CD4-positive, alpha-beta memory T cell (primary cell): ENCODE measurements at regions not wholly inside any gene's neighbourhood (a gene's known extent, or its start where the extent isn't known, plus 50 kb on each side); places are given as distances from the start of the nearest gene placed in this dataset.
A peak's percentile ranks its signal among the peaks of the same experiment; 100 is the strongest.

Experiments
- CTCF ChIA-PET: fragments of 350-600 bp; sonication (Branson Sonifier 250); formaldehyde crosslinking; loops from one replicate; lab custom pipeline; 2021; ENCODE audit warnings: inconsistent platforms; ENCODE audit not compliant: partially characterized antibody; lab: Charles Lee
- POLR2A ChIA-PET: fragments of 350-600 bp; sonication (Branson Sonifier 250); formaldehyde crosslinking; loops from one replicate; lab custom pipeline; 2021; ENCODE audit not compliant: partially characterized antibody; lab: Charles Lee
- DNase-seq, 5 donors: peaks; one replicate each; pipeline versions ENCODE4 v3.0.0 to v3.0.0-alpha.2; 2020 to 2022; ENCODE audit warnings: mixed read lengths in 1 of 5
- H3K27ac ChIP-seq: one replicate; pipeline ENCODE4 v1.7.0; 2013; ENCODE audit warnings: low read depth, low read length
- H3K27me3 ChIP-seq: 2 replicates; pipeline ENCODE4 v1.7.0; 2013; ENCODE audit warnings: mild to moderate bottlenecking, low read length, moderate library complexity; ENCODE audit not compliant: insufficient read depth
- H3K36me3 ChIP-seq: 2 replicates; pipeline ENCODE4 v1.7.0; 2013; ENCODE audit warnings: mild to moderate bottlenecking, low read length, moderate library complexity; ENCODE audit not compliant: insufficient read depth
- H3K4me1 ChIP-seq: 2 replicates; pipeline ENCODE4 v1.7.0; 2013; ENCODE audit warnings: mild to moderate bottlenecking, low read length, moderate library complexity; ENCODE audit not compliant: insufficient read depth
- H3K4me3 ChIP-seq, 2 donors: one replicate each; pipeline ENCODE4 v1.7.0; 2013; ENCODE audit warnings: low read length in 2 of 2, mild to moderate bottlenecking in 1 of 2
- H3K9me3 ChIP-seq, 2 donors: one replicate each; pipeline ENCODE4 v1.7.0; 2013; ENCODE audit warnings: low read length in 2 of 2, control low read depth in 1 of 2; ENCODE audit not compliant: control insufficient read depth in 1 of 2
- H3K27ac Mint-ChIP-seq, 7 donors: one replicate each; pipeline ENCODE4 v1.8.0; 2020 to 2021; ENCODE audit warnings: mixed read lengths in 7 of 7, mild to moderate bottlenecking in 6 of 7, inconsistent platforms in 3 of 7, moderate library complexity in 3 of 7
- H3K27me3 Mint-ChIP-seq, 2 donors: one replicate each; pipeline ENCODE4 v1.8.0; 2020 to 2021; ENCODE audit warnings: mixed read lengths in 2 of 2
- H3K36me3 Mint-ChIP-seq, 2 donors: one replicate each; pipeline ENCODE4 v1.8.0; 2020 to 2021; ENCODE audit warnings: mixed read lengths in 2 of 2, inconsistent platforms in 1 of 2, mild to moderate bottlenecking in 1 of 2
- H3K4me1 Mint-ChIP-seq, 4 donors: one replicate each; pipeline ENCODE4 v1.8.0; 2020 to 2021; ENCODE audit warnings: mixed read lengths in 4 of 4, mild to moderate bottlenecking in 1 of 4
- H3K4me3 Mint-ChIP-seq, 8 donors: one replicate each; pipeline ENCODE4 v1.8.0; 2020 to 2021; ENCODE audit warnings: mixed read lengths in 8 of 8, mild to moderate bottlenecking in 7 of 8, moderate library complexity in 6 of 8, inconsistent platforms in 3 of 8
- H3K9me3 Mint-ChIP-seq, 8 donors: one replicate each; pipeline ENCODE4 v1.8.0; 2020 to 2021; ENCODE audit warnings: mixed read lengths in 8 of 8, mild to moderate bottlenecking in 5 of 8, inconsistent platforms in 3 of 8, moderate library complexity in 1 of 8
- intact Hi-C: fragments of 100-400 bp; cut with micrococcal nuclease; formaldehyde crosslinking; loops from one replicate; pipeline ENCODE4 v1.15.1; 2023

GRCh38 chr11:23679041-23679440 lies 817.8 kb upstream of the LUZP2 start:
- Histone ChIP-seq H3K4me1 (no peaks in the 10 kb centered on the region), H3K9me3 (no peaks in the 10 kb centered on the region), H3K4me3 (no peak overlapping the region), H3K27ac (no peak overlapping the region), H3K36me3 (no peaks in the 10 kb centered on the region), H3K27me3 (no peaks in the 10 kb centered on the region)
- no peaks in the 10 kb centered on the region for H3K36me3 Mint-ChIP-seq
- peaks cover 0 to 8% (median 4%) of the 10 kb centered on the region in 8 donors for H3K9me3 Mint-ChIP-seq
- H3K4me3 Mint-ChIP-seq, result no peak overlapping the region
- ChIA-PET CTCF (no interaction called here), POLR2A (no interaction called here)
- H3K27me3 Mint-ChIP-seq, result no peaks in the 10 kb centered on the region
- DNase-seq, result peak in 1 of 5 donors; percentile 22
- H3K4me1 Mint-ChIP-seq, result no peaks in the 10 kb centered on the region
- no peak overlapping the region for H3K27ac Mint-ChIP-seq
- intact Hi-C loops, result no loop called here

DNA sequence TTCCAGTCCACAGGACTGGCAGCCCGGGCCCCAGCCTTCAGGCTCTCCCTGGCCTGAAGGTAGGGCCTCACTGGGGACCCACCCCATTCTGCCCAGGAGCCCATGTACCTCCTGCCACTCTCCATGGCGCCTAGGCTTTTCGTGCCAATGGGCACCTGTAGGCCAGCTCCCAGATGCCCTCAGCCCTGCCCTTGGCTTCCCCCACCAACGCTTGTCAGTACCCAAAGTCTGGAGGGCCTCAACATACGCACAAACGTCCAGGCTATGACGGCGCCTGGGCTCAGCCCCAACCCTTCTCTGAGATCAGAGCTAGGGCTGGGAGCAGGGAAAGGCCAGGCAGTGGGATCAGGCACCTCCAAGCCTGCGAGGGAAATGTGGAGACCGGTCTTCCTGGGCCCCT lies 816.9 kb upstream of the LUZP2 start:
- H3K27ac Mint-ChIP-seq, result no peak overlapping the region
- ChIA-PET CTCF (no interaction called here), POLR2A (no interaction called here)
- no peak overlapping the region for H3K4me3 Mint-ChIP-seq
- peak in 1 of 5 donors; percentile 13 for DNase-seq
- no peaks in the 10 kb centered on the region for H3K36me3 ChIP-seq
- H3K9me3 Mint-ChIP-seq, result peaks cover 0 to 8% (median 5%) of the 10 kb centered on the region in 8 donors
- intact Hi-C loops, result no loop called here
- no peaks in the 10 kb centered on the region for H3K27me3 ChIP-seq
- no peaks in the 10 kb centered on the region for H3K4me1 Mint-ChIP-seq
- H3K4me1 ChIP-seq, result no peaks in the 10 kb centered on the region
- H3K27ac ChIP-seq, result no peak overlapping the region
- no peak overlapping the region for H3K4me3 ChIP-seq
- no peaks in the 10 kb centered on the region for H3K27me3 Mint-ChIP-seq
- H3K9me3 ChIP-seq, result no peaks in the 10 kb centered on the region
- no peaks in the 10 kb centered on the region for H3K36me3 Mint-ChIP-seq

- no peaks in the 10 kb centered on the region for H3K4me1 ChIP-seq
- no peaks in the 10 kb centered on the region for H3K36me3 Mint-ChIP-seq
- no peak overlapping the region for H3K4me3 ChIP-seq
- DNase-seq, result peak in 1 of 5 donors; percentile 30
- no peaks in the 10 kb centered on the region for H3K27me3 ChIP-seq
- H3K4me1 Mint-ChIP-seq, result no peaks in the 10 kb centered on the region
- no peaks in the 10 kb centered on the region for H3K36me3 ChIP-seq
- H3K27ac Mint-ChIP-seq, result no peak overlapping the region
- H3K27me3 Mint-ChIP-seq, result no peaks in the 10 kb centered on the region
- H3K9me3 ChIP-seq, result no peaks in the 10 kb centered on the region
- intact Hi-C loops, result no loop called here
- H3K27ac ChIP-seq, result no peak overlapping the region
- H3K4me3 Mint-ChIP-seq, result no peak overlapping the region
- peaks cover 0 to 10% (median 4%) of the 10 kb centered on the region in 8 donors for H3K9me3 Mint-ChIP-seq
- POLR2A ChIA-PET, result no interaction called here
- CTCF ChIA-PET, result no interaction called here
Measured at GRCh38 chr11:23680488-23681230, 816.2 kb upstream of the LUZP2 start.

DNA sequence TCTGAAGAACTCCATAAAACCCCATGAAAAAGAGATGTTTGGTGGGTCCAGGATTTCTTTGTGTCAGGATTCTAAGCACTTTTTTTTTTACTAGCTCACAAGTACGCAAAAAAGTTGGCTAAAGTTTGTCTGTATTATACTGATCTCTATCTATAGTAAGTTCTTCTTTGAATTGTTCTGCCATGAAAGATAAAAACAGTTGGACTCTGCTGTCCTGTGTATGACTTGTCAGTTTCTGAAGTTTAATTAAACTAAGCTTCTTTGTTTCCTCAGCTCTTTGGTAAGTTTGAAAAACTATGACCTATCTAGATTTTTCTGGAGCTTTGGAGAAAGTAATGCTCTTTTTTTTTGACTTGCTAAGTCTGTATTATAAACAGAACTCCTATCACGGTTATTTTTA lies 812.2 kb upstream of the LUZP2 start:
- H3K4me1 Mint-ChIP-seq, result no peaks in the 10 kb centered on the region
- no peak overlapping the region for H3K27ac Mint-ChIP-seq
- H3K36me3 Mint-ChIP-seq, result no peaks in the 10 kb centered on the region
- no peak for DNase-seq
- CTCF ChIA-PET, result no interaction called here
- H3K27me3 Mint-ChIP-seq, result no peaks in the 10 kb centered on the region
- H3K9me3 Mint-ChIP-seq, result peaks cover 0 to 19% (median 5%) of the 10 kb centered on the region in 8 donors
- Histone ChIP-seq H3K4me3 (no peak overlapping the region), H3K36me3 (no peaks in the 10 kb centered on the region), H3K4me1 (no peaks in the 10 kb centered on the region), H3K9me3 (no peaks in the 10 kb centered on the region), H3K27ac (no peak overlapping the region), H3K27me3 (no peaks in the 10 kb centered on the region)
- intact Hi-C loops, result no loop called here
- POLR2A ChIA-PET, result no interaction called here
- H3K4me3 Mint-ChIP-seq, result no peak overlapping the region

GRCh38 chr11:23687991-23688390 lies 808.9 kb upstream of the LUZP2 start:
- Histone ChIP-seq H3K4me1 (no peaks in the 10 kb centered on the region), H3K27ac (no peak overlapping the region), H3K36me3 (no peaks in the 10 kb centered on the region), H3K9me3 (no peaks in the 10 kb centered on the region), H3K4me3 (no peak overlapping the region), H3K27me3 (no peaks in the 10 kb centered on the region)
- no peaks in the 10 kb centered on the region for H3K27me3 Mint-ChIP-seq
- H3K9me3 Mint-ChIP-seq, result peaks cover 0 to 20% (median 5%) of the 10 kb centered on the region in 8 donors
- POLR2A ChIA-PET, result no interaction called here
- intact Hi-C loops, result no loop called here
- no peak overlapping the region for H3K27ac Mint-ChIP-seq
- CTCF ChIA-PET, result no interaction called here
- H3K4me1 Mint-ChIP-seq, result no peaks in the 10 kb centered on the region
- no peaks in the 10 kb centered on the region for H3K36me3 Mint-ChIP-seq
- no peak overlapping the region for H3K4me3 Mint-ChIP-seq
- no peak for DNase-seq

GRCh38 chr11:23688411-23688810 lies 808.4 kb upstream of the LUZP2 start:
- Histone ChIP-seq H3K27me3 (no peaks in the 10 kb centered on the region), H3K4me3 (no peak overlapping the region), H3K36me3 (no peaks in the 10 kb centered on the region), H3K9me3 (no peaks in the 10 kb centered on the region), H3K4me1 (no peaks in the 10 kb centered on the region), H3K27ac (no peak overlapping the region)
- intact Hi-C loops, result no loop called here
- CTCF ChIA-PET, result no interaction called here
- no peaks in the 10 kb centered on the region for H3K36me3 Mint-ChIP-seq
- H3K9me3 Mint-ChIP-seq, result peaks cover 0 to 20% (median 5%) of the 10 kb centered on the region in 8 donors
- POLR2A ChIA-PET, result no interaction called here
- DNase-seq, result no peak
- no peak overlapping the region for H3K4me3 Mint-ChIP-seq
- no peaks in the 10 kb centered on the region for H3K4me1 Mint-ChIP-seq
- H3K27ac Mint-ChIP-seq, result no peak overlapping the region
- H3K27me3 Mint-ChIP-seq, result no peaks in the 10 kb centered on the region

- no peak for DNase-seq
- H3K36me3 ChIP-seq, result no peaks in the 10 kb centered on the region
- no peaks in the 10 kb centered on the region for H3K36me3 Mint-ChIP-seq
- no peaks in the 10 kb centered on the region for H3K9me3 ChIP-seq
- no peaks in the 10 kb centered on the region for H3K4me1 ChIP-seq
- H3K4me3 ChIP-seq, result no peak overlapping the region
- no peak overlapping the region for H3K4me3 Mint-ChIP-seq
- ChIA-PET POLR2A (no interaction called here), CTCF (no interaction called here)
- H3K27me3 Mint-ChIP-seq, result no peaks in the 10 kb centered on the region
- no peaks in the 10 kb centered on the region for H3K27me3 ChIP-seq
- no peak overlapping the region for H3K27ac ChIP-seq
- intact Hi-C loops, result no loop called here
- no peak overlapping the region for H3K27ac Mint-ChIP-seq
- no peaks in the 10 kb centered on the region for H3K4me1 Mint-ChIP-seq
- H3K9me3 Mint-ChIP-seq, result peaks cover 0 to 20% (median 5%) of the 10 kb centered on the region in 8 donors
Measured at GRCh38 chr11:23688835-23689234, 808.0 kb upstream of the LUZP2 start.
